HG03460 (cell line): ENCODE measurements at regions not wholly inside any gene's neighbourhood (a gene's known extent, or its start where the extent isn't known, plus 50 kb on each side); places are given as distances from the start of the nearest gene placed in this dataset.
"Not testable (repeated sequence)": the region's sequence is repeated elsewhere in the genome, so short reads cannot be mapped to it uniquely, and the experiment has no call there.

Experiments
- ATAC-seq: cut with Tn5 transposase; IDR thresholded peaks from one replicate; pipeline ENCODE4 v1.9.1; 2021; ENCODE audit not compliant: unreplicated experiment

DNA sequence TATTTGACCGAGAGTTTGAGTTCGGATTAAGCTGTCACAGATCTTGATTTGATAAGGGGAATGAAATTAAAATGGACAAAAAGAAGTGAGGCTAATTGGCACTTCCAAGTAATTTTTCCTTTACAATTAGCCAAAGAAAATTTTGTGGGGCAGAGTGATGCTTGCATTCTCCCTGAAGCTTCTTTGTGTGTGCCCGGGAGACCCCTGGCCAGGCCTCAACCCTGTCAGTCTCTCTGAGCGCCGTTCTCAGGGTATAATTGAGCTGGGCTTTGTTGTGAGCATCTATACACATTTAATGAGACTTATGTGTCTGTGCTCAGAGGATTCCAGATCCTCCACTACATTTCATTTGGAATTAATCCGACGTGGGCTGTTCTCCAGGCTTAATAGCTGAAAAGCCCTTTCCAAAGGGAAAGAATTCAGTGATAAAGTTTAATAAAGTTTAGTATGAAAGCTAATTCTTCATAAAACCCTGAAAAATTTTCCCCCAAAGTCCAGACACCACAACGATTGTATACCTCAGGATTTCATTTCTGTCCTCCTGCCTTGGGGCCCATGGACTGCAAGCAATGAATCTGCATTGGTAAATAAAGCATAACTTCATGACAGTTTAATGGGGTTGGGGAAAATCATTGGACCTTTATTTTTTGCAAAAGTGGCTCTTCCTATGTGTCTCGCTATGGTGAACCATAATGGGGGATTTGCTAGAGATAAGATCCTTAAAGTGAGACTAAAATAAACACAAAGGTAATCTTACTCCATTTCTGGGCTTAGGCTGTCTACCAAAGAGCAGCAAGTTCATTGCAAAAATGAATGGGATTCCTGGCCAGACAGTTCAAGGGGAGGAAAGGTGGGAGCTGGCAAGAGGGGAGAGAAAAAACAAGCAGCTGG is 292.6 kb downstream of the C12orf75 start:
- no peak for ATAC-seq

DNA sequence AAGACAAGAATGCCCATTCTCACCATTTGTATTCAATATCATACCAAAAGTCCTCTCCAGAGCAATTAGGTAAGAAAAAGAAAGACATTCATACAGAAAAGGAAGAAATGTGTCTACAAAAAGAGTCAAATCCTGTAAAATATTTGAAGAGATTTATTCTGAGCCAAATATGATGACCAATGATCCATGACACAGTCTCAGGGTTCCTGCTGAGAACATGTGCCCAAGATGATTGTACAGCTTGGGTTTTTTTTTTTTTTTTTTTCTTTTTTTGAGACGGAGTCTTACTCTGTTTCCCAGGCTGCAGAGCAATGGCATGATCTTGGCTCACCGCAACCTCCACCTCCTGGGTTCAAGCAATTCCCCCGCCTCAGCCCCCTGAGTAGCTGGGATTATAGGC is 296.2 kb downstream of the C12orf75 start:
- no peak for ATAC-seq

DNA sequence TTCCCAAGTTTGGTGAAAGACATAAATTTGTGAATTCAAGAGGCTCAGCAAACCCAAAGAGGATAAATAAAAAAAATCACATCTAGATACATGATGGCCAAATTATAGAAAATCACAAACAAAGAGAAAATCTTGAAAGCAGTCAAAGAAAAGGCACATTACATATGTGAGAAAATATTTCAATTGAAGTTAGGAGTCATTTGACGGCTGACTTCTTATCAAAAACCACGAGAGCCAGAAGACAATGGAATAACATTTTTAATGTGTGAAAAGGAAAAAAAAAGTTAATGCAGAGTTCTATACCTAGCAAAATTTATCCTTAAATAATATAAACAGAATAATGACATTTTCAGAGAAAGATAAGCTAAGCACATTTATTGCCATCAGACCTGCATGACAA is 307.0 kb downstream of the C12orf75 start:
- no peak for ATAC-seq

DNA sequence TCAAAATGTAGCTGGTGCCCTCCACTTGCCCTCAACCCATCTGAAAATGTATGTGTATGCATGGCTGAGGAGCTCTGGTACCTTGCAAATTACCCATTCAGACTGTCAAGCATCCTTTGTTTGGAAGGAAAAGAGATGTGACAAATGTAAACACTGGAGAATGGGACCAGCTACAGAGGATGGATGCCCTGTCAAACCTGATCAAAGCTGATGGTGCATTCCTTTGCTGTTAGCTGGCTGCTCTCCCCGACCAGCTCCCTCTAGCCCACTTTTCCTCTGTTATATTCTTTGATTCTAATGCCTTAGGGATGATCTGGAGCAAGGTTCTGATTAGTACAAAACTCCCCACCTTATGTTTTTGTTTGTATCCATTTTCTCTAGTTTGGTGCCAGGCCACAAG is 310.3 kb downstream of the C12orf75 start:
- ATAC-seq = no peak

DNA sequence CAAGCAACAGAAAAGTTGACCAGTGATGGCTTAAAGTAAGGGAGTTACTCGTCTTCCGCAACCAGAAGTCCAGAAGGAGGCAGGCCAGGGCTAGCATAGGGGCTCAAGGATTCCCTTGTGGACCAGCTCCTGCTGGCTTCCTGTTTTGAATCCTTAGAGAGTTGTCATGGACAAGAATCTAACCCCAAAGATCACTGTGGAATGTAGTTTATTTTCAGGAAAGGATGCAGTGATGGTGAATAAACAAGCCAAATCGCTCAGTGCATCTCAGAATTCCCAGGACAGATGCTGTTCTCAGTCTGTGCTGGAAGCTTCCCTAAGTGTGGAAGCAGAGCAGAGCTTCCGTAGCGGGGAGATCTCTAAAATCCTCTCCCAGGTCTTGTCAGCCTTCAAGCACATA is 311.3 kb downstream of the C12orf75 start:
- no peak for ATAC-seq

DNA sequence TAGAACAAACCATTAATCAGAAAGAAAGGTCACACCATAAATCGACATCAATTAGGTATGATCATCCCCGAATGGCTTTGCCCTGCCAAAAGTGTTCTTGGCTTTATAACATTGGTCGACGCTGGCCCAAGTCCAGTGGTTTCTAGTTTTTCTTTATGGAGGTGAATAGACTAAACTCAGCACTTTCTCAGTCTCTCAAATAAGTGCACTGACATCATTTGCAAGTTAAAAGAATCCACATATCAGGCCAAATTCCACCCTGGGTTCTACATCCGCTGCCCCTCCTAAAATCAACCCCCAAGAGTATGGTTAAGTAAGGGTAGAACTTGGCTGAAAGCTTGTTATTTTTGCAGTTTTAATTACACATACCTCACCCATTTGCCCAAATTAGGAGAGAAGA is 314.3 kb downstream of the C12orf75 start:
- no peak for ATAC-seq

DNA sequence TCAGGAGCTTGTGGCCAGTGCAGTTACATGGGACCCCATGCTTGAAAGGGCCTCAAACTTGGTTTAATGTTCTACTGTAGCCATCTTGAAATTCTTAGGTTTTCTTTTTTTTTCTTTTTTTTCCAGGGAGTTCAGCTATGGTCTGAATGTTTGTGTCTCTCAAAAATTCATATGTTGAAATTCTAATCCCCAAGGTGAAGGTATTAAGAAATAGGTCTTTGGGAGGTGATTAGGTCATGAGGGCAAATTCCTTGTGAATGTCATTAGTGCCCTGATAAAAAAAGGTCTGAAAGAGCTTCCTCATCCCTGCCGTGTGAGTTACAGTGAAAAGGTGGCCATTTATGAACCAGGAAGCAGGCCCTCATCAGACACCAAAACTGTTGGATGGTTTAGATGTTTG is 324.1 kb downstream of the C12orf75 start:
- no peak for ATAC-seq

DNA sequence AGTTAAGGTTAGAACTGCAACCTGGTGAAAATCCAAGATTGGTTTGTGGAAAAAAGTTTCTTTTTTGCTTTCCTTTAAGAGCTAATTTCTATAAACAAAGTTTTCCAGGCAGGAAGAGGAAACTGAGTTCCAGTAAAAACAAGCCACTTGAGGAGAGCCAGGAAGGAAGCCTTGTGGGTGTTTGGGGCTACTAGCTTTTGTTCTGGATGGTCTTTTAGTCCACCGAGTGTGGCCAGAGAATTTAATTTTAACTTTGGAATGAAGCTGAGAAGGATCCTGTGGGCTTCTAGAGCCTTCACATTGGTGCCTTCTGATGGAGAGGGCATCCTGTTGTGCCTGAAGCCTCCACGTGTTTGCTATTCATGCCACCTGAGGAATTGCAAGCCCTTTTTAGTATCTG is 327.9 kb downstream of the C12orf75 start:
- no peak for ATAC-seq

DNA sequence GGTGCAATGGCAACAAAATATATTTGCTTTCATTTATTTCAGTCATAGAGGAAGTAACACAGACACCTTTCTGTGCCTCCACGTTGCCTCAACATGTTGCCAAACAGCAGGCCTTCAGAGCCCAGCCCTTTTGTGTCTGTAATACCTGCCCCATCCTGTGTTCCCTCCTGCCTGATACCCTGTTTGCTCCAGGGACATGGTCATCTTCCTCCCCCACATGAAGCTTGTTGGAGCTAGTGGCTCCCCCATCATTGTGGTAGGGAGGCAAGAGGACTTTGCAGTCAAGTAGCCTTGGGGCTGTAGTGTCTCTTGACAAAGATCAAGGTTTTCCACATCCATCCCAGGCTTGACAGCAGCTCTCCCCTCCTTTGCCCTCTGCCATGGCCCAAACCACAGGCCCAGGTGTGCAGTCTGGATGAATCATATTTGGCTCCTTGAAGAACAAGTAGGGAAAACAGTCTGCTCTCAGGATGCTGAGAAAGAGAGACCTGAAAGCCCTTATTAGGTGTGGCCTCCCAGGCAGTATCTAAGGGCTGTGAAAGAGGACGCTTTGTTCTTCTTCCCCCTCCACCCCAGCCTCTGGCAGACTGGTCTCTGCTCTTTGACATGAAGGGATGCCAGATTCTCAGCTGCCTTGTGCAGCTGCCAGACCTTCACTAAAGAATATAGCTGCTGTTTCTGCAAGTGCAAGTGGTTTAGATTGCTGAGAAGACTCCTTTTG is 329.0 kb downstream of the C12orf75 start:
- no peak for ATAC-seq

DNA sequence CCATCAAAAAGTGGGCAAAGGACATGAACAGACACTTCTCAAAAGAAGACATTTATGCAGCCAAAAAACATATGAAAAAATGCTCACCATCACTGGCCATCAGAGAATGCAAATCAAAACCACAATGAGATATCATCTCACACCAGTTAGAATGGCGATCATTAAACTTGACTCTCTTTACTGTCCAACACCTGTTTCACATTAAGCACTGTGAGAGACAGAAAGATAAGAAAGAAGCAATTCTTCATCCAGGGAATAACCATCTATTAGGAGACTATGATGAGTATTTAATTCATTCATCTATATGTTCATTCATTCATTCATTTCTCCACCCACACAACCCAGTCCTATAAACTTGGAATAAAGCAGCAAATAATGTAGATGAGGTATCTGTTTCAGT is 334.3 kb downstream of the C12orf75 start:
- ATAC-seq = not testable (repeated sequence)

DNA sequence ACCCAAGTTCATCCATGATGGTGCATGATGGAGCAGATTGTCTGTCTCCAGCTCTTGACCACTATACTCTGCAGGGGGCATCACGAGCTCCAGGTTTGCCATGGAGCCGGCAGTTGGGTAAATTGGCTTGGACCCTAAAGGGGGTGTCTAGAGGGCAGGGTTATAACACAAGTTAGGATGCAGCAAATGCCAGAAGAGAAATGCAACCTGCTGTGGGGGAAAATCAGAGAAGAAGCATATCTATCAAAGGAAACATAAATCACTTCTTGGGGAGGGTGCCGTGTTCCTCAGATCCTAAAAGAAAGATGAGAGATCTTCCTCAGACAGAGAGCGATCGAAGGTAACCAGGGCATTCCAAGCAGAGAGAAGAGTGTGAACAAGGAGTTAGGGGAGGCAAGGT is 334.9 kb downstream of the C12orf75 start:
- ATAC-seq = no peak

DNA sequence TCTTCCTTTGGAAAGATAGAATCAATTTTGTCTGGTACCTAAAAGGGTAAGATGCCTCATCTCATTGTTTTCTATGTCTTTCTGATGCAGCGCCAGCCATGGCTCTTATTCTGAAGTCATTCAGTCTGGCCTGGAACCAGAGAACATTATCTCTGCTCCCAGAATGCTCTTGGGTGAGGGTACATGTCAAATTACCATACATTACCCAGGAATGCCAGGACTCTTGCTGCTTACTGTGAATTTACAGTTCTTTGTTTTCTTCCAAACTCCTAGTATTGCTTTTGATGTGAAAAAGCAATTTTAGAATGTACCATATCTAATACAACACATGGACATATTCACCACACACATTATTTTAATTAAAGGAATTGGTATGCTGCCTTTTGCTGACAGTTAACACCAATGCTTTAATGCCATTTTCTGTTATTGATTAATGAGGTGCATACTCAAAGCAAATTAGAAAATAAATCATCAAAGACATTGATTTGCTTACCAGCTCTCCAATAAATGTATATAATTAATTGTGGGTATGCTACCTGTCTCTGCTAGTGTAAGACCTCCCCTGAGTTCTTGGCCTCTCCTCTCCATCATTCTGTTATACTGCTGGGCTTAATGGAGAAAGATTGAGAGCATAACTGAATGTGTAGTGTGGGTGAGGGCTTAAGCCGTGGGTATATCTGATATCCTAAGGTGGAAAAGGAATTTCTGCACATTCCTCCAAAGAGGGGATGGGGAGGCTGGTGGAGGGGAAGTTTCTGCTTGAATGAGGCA is 337.7 kb downstream of the C12orf75 start:
- no peak for ATAC-seq

DNA sequence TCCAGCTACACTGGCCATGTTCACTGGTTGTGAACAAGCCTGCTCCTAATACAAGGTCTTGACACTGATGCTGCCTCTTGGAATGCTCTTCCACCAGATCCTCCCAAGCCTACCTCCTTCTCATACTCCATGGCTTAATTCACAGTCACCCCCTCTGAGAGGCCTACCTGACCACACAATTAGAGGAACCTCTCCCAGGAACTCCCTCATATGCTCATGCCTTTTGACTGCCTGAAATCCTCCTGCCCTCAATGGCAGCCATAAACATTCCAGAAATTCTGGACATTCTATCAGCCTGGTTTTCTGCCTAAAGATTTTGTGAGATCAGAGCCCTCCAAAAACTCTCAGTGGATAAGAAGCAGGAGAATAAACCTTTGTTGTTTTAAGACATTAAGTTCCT is 340.2 kb downstream of the C12orf75 start:
- no peak for ATAC-seq

DNA sequence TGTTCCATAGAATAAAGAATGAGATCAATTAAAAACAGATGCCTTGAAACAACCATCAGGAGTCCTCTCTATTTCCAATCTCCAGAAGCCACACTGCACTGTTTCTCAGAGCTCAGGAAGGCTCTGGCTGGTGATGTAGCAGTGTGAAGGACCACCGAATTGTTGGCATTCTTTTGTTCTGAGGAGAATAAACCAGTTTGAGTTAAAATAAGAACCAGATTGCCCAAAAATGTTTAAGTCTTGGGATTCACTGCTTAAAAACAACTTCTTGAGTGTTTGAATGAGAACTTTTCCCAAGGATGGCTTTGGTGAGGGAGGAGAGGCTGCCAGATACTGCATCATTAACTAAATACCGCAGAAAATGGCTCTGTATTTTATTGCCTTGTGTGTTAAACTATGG is 341.2 kb downstream of the C12orf75 start:
- no peak for ATAC-seq

DNA sequence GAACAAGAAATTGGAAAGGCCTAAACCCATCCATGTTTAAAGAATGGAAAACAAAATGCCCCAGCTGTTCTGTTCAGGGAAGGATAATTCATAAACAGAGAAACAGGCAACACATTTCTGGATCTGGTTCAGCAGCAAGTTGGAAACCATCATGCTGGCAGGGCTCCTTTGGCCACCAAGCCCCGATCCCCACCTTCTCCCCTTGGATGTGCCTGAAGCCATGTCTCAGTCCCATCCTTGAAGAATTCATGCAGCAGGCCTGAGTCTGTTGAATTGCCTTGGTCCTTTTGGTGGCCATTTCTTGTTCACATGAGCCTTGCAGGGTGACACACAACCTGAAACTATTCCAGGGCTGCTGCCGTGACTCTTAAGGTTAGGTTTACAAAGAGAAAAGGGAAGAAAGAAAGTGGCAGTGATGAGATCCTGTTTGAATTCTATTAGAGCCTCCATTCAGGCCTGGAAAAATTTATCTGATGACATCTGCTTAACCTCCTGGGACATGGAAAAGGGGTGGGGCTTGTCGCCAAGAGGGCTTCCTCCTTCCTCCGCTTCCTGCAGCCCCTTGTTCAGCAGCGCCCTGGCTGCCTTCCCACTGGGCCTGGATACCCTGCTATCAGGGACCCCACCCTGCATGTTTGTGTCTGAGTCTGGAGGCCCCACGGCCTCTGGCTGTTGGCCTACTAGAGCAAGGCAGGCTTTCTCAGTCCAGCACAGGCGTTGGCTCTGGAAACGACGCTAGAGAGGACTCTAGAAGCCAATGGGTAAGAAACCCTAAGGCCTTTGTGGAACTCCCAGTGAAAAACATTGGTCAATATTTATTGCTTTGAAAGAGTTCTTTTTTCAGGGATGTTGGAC is 341.9 kb downstream of the C12orf75 start:
- no peak for ATAC-seq

DNA sequence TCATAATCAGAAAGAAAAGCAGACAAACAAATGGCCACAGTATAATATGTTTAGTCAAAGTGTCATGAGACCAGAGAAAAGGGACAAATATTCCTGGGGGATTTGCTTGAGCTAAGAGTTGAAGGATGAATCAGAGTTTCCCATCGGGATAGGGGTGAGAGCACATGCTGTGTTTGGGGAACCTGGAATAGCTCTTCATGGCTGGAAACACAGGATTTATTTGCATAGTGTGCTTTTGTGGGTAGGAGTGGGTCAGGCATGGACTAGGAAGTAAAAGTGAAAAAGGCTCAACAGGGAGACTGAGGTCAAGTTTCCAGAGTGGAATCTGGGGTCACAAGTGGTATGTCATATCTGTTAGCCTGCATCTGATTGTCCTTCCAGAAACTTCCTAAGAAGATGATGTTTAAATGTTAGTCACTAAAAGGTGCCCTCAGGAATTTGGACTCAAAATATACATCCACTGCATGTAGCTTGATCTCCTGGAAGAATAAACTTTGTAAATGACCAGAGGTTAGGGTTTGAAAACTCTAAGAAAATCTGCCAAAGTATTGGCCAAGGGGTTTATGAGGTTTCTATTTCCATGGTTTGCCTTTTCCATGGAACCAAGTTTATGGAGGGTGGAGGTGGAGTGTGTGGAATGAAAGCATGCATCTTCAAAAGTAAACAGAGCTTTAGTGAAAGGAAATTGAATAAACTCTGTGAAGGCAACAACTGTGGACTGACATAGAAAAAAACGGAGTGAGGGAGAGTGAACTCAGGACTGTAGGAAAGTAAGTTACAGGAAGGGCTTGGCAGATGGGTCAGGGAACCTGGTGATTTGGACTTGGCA is 344.6 kb downstream of the C12orf75 start:
- ATAC-seq = no peak

DNA sequence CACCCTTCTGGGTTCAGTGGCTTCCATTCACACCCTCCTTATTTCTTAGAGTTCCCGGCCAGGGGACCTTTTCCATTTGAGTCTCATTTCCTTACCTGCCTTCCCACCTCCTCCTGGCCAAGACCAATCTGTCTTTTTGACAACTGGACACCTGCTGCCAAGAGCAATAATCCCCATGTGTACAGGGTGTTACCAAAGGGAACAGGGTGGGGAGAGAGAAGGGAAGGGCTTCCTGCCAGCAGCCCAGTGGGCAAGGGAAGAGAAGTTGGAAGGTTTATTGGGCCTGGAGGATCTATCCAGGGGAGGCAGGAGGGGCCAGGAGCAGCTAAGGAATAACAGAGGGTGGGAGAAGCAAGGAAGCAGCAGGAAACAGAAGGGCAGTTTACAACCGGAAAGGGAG is 346.2 kb downstream of the C12orf75 start:
- ATAC-seq = no peak

DNA sequence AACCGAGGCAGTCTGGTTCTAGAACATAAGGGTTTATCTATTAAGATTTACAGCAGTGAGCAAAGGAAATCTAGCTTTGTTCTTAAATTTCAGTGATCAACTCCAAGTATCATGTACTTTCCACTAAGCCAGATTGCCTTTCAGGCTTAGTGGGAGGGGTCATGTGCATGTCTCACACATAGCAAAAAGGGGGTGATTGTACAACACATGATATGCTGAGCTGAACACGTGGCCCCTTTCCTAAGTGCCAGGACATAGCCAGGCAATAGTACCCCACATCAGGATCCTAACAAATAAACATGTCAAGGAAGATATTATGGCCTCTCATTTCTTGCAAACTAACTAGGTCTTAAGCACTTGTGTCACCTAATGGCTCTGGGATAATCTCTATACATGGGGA is 347.2 kb downstream of the C12orf75 start:
- no peak for ATAC-seq

DNA sequence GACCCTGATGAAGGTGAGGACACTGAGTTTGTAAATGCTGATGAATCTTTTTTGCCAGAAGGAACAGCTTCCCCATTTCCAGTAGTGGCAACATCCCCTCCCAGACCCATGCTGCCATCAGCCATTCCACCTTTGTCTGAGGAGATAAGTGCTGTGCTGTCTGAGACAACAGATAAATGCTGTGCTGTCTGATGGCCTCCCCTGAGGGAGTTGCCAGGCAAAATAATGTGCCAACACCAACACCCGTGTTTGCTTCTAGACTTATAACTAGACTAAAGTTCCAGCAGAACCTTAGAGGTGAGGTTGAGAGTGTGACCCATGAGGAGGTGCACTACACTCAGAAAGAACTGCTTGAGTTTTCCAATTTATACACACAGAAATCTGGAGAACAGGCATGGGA is 349.5 kb downstream of the C12orf75 start:
- ATAC-seq = no peak

DNA sequence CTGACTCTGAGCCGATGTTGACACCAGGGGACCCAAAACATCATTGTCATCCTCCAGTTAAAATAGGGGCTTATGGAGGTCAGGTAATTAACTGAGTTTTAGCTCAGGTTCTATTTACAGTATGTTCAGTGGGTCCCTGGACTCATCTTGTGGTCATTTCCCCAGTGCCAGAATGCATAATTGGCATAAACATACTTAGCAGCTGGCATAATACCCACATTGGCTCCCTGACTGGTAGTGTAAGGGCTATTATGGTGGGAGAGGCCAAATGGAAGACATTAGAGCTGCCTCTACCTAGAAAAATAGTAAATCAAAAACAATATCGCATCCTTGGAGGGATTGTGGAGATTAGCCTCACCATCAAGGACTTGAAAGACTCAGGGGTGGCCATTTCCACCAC is 350.9 kb downstream of the C12orf75 start:
- no peak for ATAC-seq
